NCI-H226 (cell line): ENCODE measurements at regions not wholly inside any gene's neighbourhood (a gene's known extent, or its start where the extent isn't known, plus 50 kb on each side); places are given as distances from the start of the nearest gene placed in this dataset.

Experiments
- DNase-seq: peaks from one replicate; pipeline ENCODE4 v3.0.0-alpha.2; 2015

DNA sequence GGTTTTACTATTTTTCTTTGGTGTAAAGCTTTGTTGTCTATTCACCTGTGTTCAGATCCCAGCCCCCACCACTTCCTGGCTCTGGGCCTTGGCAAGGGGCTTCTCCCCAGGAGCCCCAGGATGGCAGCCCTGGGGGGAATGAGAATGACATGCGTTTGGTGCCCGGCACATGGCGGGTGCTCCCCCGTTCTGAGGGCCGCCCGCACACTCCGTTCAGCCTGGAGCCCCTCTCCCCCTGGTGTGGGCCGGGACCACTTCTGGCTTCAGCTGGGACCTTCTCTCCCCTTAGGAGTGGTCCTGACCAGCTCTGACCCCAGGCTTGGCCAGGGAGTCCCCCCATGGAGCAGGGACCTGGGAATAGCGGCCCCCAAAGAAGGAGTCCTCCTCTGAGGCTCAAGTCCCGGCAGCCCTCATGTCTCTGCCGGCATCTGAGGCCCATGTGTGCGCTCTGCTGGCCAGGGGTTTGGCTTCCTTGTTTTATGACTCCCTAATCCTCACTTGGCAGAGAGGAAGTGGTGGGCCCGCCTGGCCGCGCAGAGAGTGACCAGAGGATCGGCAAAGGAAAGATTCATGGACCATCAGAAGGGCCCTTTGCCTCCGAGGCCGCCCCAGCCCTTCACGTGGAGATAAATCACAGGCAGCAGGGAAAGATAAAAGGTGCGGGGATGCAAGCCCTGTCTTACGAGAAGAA lies 57.0 kb upstream of the LMX1B start:
- DNase-seq, result no peak

- peak; percentile 19 for DNase-seq
Observed at GRCh38 chr9:126558051-126558665, 55.6 kb upstream of the LMX1B start.

DNA sequence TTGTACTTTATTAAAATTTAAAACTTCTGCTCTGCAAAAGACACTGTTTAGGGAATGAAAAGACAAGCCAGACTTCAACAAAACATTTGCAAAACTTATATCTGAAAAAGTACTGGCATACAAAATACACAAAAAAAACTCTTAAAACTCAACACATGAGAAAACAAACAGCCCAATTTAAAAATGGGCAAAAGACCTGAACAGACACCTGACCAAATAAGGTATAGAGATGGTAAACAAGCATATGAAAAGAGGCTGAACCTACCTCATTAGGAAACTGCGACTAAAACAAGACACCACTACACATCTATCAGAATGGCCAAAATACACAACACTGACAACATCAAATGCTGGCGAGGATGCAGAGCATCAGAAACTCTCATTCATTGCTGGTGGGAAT lies 54.4 kb upstream of the LMX1B start:
- DNase-seq, result no peak

GRCh38 chr9:126561582-126561981 lies 52.1 kb upstream of the LMX1B start:
- no peak for DNase-seq

GRCh38 chr9:126563556-126563955 lies 50.2 kb upstream of the LMX1B start:
- no peak for DNase-seq
